ENCODE measurements at regions not wholly inside any gene's neighbourhood (a gene's known extent, or its start where the extent isn't known, plus 50 kb on each side); places are given as distances from the start of the nearest gene placed in this dataset.
"Not testable (repeated sequence)": the region's sequence is repeated elsewhere in the genome, so short reads cannot be mapped to it uniquely, and the experiment has no call there.

GRCh38 chr5:21480054-21480453, 1373.1 kb downstream of the CDH12 start:
- TF ChIP-seq, protein P1, sequence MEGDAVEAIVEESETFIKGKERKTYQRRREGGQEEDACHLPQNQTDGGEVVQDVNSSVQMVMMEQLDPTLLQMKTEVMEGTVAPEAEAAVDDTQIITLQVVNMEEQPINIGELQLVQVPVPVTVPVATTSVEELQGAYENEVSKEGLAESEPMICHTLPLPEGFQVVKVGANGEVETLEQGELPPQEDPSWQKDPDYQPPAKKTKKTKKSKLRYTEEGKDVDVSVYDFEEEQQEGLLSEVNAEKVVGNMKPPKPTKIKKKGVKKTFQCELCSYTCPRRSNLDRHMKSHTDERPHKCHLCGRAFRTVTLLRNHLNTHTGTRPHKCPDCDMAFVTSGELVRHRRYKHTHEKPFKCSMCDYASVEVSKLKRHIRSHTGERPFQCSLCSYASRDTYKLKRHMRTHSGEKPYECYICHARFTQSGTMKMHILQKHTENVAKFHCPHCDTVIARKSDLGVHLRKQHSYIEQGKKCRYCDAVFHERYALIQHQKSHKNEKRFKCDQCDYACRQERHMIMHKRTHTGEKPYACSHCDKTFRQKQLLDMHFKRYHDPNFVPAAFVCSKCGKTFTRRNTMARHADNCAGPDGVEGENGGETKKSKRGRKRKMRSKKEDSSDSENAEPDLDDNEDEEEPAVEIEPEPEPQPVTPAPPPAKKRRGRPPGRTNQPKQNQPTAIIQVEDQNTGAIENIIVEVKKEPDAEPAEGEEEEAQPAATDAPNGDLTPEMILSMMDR (IDR thresholded peaks at IDR 0.05; ENCODE audit: low read length), result not testable (repeated sequence)
- TF ChIP-seq EZH2 (optimal IDR thresholded peaks at IDR 0.05; ENCODE audit: low read depth, low read length); EZH2phosphoT487 (IDR thresholded peaks at IDR 0.05; ENCODE audit: low read length): not testable (repeated sequence)

Measured in MM.1S (cell line).